GM19463 (cell line): ENCODE measurements at regions not wholly inside any gene's neighbourhood (a gene's known extent, or its start where the extent isn't known, plus 50 kb on each side); places are given as distances from the start of the nearest gene placed in this dataset.

ENCODE experiments used
- ATAC-seq: cut with Tn5 transposase; IDR thresholded peaks from one replicate; pipeline ENCODE4 v1.9.1; 2021; ENCODE audit warnings: mild to moderate bottlenecking, moderate library complexity; ENCODE audit not compliant: unreplicated experiment

DNA sequence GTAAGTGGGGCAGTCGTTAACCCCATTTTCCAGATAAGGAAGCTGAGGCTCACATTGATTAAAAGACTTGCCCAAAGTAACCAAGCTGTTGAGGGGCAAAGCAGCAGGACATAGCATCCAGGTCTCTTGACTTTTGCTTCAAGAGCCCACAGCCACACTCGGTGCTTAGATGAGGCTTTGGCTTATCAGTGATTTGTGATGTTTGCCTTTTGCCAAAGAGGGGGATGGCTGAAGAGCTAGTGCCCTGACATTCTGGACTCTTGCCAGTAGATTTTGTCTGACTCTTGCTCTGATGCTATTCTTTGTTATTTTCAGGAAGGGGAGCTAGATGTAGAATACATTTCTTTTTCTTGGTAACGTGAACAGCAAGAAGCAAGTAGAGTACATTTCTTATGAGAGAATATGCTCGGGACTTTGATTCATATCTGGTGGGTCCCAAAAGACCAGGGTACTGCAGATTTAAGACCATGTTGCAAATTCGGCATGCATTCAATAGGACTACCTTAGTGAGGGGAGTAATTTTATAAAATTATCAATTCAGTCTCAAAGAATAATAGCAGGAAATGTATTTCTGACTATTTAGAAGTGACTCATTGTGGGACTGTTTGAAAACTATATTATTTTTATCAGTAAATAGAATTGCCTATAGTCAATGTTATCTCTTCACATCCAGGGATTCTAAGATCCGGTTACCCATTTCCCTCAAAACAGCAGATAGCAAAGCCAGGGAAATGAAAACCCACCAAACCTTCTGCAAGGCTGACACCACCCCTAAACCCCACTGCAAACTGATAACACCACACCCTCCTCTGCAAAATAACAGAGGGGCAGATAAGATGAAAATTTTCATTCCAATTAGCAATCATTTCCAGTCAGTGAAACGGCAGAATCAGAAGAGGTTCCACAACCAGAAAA is 180.0 kb upstream of the BMPER start:
- no peak for ATAC-seq

DNA sequence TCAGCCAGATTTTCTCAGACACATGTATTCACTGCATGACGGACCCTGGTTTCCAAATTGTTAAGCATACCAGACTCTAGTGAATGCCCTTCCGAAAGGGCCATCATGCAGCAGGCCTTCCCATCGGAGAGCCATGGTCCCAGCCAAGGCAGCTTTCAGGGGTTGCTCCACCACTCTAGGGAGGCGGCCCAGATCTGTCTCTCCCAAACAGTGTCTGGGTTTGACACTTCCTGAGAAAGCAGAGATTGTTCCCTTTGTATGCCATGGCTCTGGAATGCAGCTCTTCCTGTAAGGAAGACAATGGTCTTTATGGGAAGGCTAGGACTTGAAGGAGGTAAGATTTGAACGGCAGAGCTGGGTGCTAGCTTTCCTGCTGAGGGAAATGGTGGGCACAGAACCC is 178.8 kb upstream of the BMPER start:
- no peak for ATAC-seq

DNA sequence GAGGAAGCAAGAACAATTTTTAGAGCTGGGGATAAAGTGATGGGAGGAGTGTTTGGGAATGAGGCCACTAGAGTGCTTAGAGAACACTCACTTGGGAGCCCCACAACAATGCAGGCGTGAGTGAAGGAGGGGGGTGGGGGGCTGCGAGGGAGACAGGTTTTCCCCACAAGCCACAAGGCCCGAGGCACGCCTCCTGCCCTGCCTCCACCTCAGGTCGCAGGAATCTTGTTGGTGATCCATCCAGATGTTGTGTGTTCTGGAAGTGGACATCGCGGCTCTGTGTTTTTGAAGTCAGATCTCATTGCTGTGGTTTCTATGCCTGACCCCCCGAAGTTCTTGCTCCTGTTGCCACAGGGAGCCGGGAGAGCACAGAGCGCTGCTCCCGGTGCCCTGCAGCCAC is 178.0 kb upstream of the BMPER start:
- ATAC-seq, result no peak

DNA sequence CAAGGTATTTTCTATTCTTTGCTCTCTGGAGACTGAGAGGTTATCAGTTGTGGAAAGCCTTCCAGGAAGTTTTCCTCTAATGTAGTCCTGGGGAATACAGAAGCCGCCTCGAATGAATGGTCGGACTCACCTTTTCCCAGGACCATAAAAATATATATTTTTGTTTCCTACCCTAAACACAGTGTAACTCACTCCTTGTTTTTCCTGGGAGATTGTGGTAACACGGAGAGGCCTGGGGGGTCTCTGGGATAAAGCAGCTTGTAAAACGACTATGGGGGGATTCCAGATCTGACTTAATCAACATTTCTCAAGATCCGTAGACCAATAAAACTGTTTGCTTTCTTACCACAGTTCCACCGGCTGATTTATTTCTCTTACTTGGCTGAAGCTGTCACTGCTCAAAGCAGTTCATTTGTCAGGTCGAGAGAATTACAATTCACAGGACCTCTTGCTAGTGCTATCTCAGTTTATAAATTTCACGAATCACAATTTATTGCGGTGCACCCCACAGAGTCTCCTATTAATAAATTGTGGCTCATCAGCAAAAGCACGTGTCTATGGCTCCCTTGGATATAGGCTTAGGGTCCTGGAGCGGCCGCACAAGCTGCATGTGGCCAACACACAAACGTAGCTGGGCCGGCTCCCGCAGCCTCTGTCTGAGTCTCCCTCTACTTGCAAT is 176.3 kb upstream of the BMPER start:
- no peak for ATAC-seq

DNA sequence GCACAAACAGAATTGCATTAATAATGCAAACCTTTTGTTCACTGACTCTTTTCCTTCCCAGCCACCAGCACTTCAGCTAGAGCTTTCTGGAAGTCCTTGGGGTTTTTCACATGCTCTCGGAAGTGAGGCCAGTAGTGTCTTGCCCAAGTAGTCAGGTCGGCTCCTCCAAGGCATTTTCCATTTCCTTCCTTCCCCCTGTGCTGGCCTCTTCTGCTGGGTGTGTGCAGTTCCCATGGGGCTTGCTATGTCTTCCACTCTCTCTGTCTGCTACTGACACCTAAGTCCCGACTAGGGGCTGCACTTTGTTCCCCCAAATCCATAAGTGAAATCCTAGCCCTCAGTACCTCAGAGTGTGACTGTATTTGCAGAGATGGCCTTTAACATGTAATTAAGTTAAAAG is 175.6 kb upstream of the BMPER start:
- no peak for ATAC-seq

DNA sequence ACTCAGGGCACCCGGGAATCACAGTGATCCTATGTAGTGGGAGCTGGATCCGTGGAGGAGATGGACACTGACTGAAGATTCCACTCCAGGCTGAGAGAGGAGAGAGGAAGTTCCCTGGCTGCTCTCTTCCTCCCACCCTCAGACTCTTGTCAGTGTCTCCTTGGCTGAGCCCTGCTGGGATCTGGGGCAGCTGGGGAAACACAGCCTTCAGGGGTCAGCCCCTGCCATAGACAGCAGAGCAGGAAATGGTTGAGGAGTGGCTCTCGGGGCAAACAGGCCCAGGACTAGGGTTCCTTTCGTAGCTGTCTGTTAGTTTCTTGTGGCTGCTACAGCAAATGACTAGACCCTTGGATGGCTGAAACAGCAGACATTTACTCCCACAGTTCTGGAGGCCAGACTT is 174.4 kb upstream of the BMPER start:
- no peak for ATAC-seq

DNA sequence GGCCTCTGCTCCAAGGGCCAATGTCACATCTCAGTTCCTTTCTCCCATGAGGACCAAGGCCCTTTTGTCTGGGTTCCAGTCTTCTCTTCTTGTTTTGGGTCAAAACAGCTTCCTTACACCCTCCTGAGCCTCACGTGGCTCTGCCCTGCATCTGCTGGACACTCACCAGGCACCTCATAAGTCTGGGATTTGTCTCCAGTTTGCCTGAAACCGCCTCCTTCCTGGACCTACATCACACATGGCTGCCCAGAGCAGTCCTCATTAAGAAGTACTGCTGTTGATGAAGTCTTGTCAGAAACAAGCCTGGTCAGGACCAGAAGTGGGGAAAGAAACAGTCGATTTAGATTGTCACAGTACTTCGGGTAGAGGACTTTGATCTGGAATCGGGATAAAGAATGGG is 173.4 kb upstream of the BMPER start:
- ATAC-seq, result no peak

DNA sequence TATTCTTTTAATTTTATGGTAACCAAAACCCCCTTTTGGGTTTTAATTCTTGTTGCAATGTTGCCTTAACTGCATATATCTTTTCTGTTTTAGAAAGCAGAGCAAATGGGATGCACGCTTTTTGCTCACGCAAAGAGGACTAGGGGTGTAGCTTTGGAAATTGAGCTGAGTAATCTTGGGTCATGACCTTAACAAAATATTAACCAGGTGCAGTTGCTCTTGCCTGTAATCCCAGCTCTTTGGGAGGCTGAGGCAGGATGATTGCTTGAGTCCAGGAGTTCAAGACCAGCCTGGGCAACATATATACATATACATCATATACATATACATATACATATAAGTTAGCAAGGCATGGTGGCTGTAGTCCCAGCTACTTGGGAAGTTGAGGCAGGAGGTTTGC is 172.9 kb upstream of the BMPER start:
- no peak for ATAC-seq

DNA sequence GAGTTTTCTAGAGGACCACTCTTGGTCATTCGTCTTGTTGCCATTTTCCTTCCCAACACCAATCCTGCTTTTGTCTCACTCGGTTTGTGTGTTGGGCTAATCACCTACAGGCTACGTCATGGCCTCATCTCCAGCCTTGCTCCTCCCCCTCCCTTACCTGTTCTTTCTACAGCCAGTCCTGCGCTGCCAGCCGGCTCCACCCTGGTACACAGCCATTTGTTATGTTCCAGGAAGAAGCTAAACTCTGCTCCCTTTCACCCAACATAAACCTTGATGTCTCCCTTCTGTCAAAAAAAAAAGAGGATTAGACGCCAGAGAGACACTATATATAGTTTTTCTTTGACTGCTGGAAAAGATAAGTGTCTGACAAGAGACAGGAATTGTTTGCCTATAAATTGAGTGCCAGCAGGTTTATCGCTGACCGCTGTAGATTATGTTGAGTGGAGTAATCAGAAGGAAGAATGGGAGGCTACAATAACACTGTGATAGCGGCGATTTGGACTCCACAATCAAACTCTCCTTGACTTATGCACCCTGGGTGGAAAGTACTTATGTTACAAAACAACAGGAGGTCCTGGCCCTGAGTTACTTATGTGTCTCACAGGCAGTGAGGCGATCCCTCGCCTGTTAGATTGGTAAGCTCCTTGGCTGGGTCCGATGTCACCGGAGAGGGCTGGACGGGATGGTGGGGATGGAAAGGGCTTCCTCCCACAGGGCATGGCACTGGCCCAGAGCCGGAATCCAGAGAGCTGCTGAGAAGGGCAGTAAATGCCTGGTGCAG is 171.3 kb upstream of the BMPER start:
- no peak for ATAC-seq

DNA sequence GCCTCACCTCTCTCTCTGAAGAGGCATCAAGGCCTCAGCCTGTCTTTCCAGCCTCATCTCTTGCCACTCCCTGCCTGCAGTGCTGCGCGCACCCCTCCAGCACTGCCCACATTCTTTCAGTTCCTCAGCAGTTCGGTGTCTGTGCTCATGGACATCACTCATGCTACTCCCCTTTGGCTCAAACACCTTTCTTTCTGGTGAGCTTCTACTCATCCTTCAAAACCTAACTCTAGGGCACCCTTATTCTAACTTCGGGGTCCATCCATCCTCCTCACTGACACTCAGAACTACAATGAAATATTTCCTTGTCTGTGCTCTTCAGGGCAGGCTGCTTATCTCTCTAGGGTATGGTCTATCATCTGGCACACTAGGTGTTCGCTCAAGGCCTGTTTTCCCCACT is 169.9 kb upstream of the BMPER start:
- no peak for ATAC-seq

DNA sequence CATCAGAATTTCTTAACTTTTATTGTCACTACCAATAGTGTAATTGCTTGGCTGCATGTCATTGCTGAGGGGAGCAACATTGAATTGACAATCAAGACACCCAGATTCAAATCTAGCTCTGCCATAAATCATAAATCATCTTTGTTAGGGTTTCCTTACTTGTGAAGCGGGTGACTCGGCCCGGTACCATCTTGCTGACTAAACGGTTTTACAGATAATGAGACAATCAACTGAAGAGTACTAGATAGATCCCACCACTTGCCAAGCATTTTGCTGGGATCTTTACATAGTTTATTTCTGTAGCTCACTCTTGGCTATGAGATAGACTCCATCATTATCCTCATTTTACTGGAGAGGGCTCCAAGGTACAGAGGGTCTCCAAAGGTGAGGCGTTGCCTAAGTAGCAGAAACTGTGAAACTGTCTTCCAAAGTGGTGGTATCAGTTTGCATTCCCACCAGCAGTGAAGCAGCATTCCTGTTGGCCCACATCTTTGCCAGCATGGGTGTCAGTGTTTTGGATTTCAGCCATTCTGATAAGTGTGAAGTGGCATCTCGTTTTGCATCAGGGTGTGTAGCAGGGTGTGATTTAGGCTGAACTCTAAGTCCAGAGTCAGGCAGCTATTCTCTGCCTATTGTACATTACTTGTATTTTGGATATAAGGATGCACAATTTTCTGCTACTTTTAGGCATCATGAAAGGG is 168.7 kb upstream of the BMPER start:
- ATAC-seq, result no peak

DNA sequence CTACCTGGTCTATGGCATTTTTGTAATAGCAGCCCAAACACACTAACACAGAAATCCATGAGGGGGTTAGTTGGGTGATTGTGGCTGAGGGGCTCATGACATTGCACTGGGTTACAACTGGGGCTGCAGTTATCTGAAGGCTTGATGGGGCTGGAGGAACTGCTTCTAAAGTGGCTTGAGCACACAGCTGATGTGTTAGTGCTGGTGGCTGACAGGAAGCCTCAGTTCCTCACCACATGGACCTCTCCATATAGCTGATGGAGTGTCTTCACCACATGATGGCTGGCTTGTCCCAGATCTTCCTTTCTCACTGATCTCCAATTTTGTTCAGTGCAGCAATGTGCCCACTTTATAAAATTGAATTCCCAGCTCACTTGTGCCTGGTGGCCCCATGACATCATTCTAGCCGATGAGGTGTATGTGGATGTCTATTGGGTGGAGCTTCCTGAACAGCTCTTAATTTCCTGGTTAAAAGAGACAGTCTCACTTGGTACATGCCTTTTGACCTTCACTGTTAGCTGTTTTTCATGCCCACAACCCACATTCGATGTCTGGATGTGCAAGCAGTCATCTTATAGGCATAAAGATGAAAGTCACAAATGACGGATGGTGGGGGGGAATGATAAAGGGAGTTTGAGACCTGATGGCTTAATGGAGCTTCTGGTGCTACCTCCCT is 166.9 kb upstream of the BMPER start:
- ATAC-seq, result no peak

DNA sequence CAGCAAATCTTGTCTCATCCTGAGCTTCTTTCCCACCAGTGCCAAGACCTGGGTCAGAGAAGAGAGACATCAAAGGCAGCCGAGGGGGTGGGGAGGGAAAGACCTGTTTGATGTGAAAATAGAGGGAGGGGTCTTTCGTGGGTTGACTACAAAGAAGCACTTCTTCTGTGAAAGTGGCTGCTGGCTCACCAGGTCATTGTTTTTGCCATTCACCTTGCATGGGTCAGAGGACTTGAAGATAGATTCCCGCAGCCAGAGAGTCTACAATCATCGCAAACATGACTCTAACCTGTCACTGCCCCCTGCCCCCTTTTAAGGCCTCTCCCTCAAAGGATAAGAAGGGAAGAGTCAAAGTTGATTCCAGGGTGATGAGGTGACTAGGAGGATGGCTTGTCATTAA is 166.1 kb upstream of the BMPER start:
- no peak for ATAC-seq

DNA sequence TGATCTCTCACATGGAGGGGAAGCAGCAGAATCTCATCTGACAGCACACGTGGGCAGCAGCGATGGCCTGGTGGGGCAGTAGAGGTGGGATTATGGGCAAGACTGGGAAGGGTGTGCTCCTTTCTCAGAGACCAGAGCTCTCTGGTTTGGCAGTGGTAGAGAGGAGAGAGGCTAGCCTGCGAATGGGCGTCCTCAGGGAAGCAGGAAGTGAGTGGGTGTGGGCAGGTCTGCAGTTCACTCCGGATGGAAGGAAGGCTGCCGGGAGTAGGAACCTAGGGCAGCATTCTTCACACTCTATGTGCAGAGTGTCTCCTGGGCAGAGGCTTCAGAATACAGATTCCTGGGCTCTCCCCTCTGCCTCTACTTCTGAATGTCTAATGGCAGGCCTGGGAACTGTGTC is 162.8 kb upstream of the BMPER start:
- no peak for ATAC-seq

DNA sequence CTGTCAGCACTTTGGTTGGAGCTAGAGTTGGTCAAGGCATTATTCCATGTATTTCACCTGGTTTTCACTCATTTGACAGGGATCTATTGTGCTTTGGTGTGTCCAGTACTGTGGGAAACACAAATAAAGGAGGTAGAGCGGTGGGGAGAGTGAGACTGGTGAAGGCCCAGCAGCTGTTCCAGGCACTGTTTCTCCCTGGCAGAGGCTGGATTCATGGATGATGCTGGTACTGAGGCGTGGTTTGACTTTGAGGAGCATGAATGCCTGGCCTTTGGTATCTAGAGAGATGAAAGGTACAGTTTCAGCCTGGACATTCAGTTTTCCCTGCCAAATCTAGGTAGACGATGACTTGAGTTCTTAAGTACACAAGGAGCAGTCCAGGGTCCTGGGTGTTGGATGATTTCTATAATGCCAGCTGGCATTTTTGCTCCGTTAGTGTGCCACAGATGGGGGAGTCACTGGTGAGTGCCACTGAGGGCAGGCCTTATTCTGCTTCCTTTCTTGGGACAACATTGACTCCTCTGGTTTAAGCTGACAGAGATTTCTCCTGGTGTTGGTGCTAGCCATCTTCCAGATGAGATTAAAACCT is 162.2 kb upstream of the BMPER start:
- ATAC-seq, result no peak

DNA sequence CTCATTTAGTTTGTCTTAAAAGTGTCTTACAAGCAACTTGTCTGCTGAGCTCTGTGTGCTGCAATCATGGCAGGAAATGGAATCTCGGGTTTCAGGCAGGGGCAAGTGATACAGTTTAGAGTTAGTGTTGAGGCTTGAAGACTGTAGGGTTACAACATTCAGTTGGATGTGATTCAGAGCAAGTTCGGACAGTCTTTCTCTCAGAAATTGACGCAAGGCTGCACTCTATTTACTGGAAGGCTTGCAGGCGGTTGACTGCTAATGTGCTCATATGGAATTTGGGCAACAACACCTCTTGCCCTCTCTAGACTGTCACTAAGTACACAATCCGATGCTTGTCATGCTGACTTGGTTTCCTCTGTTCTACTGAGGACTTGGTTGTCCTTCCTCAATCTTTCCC is 161.7 kb upstream of the BMPER start:
- ATAC-seq, result no peak

DNA sequence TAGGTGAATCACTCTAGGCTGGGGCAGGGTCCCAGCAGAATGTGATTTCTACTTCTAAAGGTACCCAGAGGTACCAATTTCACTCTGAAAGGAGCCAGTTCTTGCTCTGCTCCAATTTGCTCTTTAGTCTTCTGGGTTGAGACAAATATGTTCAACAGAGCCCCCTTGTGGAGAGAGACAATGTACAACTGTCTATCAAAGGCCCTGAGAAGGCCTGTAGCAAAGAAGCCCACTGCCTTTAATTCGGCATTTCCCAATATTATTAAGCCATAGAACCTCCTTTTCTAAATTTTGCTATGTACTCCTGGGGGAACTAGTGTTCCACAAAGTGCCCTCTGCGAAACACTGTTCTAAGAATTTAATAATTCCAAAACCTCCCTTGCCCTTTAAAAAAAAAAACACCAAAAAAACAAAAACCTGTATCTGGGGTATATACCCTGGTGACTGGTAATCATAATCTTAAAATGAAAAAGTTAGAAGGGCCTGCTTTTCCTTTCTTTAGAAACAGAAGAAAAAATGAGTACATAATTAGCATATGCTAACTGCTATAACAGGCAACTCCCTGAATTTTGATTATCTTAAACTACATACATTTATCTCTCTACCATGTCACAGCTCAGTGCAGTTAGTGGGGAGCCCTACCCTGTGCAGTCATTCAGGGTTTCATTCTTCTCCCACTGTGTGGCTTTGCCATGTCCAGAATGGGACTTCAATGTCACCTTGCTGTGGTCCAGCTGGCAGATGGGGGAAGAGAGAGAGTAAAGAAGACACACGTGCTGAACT is 160.9 kb upstream of the BMPER start:
- no peak for ATAC-seq

DNA sequence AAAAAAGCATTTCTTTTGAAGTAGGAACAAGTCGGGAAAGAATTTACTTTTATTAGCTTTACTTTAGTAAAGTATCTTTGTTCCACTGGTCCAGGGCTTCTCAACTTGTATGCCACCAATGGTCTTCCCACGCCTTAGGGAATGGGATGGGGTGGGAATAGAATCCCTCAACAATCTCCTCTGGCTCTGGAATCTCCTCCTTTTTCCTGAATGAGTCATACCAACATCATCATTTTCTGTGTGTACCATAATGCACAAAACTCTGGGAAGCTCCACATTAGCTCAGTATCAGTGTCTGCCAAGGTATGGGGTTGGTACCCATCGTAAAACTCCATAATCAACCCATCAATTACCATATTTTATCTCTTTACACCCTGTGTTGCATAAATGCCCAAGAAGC is 159.4 kb upstream of the BMPER start:
- ATAC-seq, result no peak

DNA sequence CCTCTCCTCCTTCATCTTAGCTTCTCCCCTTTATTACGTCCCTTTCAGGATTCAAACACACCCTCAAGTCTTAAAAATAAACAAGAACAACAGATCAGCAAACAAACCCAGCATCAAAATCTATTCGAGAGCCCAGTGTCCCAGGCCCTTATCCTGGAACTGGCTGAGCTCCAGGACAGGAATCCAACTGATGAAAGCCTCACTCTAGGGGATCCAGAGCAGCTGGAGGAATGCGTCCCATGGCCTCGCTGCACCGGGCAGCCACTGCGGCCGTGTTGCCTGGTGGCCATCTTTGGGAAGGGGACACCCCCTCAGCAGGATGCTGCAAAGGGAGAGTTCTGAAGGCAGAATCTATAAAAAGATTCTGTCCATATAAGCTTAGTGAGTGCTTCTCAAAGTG is 156.5 kb upstream of the BMPER start:
- ATAC-seq, result no peak
